GM18508 (cell line): ENCODE measurements at regions not wholly inside any gene's neighbourhood (a gene's known extent, or its start where the extent isn't known, plus 50 kb on each side); places are given as distances from the start of the nearest gene placed in this dataset.

Experiments used
- ATAC-seq: cut with Tn5 transposase; IDR thresholded peaks from one replicate; pipeline ENCODE4 v1.9.1; 2021; ENCODE audit warnings: moderate number of reproducible peaks; ENCODE audit not compliant: insufficient read depth, unreplicated experiment

DNA sequence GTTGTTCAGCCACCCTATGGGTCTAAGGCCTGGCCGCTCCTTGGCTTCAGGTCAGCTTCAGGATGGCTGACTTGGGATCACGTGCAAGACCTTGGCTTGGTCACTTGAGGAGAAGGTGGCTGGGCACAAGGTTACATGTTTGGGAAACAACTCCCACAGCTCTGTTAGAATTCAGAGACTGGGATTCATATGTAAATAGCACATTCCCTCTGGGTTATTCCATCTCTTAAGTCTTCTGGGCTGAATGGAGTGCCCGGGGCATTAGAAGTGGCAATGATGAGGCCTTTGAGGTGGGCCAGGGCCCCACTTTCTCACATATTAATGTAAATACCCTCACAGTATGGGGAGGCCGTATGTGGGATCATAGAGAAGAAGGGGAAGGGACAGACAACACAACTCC is 150.9 kb downstream of the EFNB2 start:
- no peak for ATAC-seq

DNA sequence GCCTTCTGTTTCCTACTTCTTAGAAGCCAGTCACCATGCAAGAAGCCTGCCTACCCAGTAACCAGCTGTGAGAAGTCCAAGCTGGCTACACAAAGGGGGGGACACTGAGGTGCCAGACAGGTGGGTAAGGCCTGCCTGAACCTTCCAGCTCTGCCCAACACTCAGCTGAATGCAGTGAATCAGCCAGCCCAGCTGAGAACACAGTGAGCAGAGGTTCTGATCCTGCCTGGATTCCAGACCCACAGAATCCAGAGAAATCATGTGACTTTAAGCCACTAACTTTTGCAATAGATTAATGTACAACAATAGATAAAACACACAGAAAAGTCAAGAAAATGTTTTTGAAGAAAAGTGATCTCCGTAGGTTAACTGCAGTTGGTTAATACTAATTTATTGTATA is 151.7 kb downstream of the EFNB2 start:
- ATAC-seq, result no peak

DNA sequence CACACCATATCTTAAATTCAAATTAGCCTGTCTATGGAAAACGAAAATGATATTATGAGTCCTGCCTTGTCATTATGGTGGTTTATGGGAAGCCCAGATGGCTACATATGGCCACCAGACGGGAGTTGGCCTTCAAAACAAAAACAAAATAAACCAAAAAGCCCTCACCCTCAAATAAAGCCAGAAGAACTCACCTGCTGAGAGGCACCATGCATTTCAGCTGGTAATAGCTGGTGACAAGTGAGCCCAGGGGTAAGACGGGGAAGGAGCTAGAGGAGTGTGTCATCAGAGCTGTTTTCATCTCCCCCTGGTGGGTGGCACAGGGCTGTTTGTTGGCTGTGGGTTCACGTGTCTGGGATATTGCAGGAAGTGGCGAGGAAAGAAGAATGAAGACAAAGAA is 152.9 kb downstream of the EFNB2 start:
- ATAC-seq, result no peak

DNA sequence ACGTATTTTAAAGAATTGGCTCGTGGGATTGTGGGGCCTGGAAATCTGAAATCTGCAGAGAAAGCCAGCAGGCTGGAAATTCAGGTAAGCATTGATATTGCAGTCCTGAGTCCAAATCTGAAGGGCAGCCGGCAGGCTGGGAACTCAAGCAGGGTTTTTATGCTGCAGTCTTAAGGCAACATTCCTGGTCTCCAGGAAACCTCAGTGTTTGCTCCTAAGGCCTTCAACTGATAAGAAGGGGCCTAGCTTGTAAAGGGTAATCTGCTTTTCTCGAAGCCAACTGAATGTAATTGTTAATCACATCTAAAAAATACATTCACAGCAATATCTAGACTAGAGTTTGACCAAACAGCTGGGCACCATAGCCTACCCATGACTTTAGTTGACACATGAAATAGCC is 154.4 kb downstream of the EFNB2 start:
- ATAC-seq, result no peak

DNA sequence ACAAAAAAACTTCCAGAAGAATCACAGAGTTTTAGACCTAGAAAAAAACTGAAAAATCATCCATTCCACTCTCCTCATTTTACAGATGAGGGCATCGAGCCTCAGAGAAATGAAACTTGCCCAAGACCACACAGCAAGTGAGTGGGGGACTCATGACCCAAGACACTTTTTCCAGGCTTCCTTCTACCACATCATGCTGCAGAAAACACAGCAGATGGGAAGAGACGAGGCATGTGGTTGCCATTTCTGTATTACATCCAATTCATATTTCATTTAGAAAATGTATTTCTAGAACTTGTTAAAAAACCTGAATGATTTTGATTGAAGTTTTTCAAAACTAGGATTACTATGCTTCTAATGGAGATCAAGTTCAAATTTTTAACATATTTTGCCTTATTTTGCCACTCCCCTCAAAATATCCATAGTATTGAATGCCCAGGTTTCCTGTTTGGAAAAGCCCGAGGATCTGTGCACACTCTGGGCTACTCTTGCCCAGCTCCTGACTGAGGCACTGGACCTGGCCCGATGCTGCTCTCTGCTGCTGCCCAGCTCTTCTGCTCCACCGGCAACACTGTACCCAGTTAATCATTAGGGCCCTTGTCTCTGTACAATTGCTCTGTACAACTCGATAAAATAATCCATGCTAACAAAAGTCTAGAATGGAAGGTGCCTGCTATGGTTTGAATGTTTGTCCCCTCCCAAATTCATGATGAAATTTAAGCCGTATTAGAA is 157.4 kb downstream of the EFNB2 start:
- ATAC-seq, result no peak

DNA sequence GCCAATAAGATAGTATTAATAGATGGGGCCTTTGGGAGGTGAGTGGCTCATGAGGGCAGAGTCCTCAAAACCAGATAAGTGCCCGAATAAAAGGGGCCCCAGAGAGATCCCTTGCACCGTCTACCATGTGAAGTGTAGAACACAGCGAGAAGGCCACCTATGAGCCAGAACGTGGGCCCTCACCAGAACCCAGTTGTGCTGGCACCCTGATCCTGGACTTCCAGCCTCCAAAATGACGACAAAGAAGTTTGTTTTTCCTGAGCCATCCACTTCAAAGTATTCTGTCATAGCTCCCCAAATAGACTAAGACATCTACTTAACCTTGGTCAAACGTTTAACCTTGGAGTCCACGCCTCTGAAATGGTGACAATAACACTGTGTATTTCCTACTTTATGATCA is 158.1 kb downstream of the EFNB2 start:
- no peak for ATAC-seq

DNA sequence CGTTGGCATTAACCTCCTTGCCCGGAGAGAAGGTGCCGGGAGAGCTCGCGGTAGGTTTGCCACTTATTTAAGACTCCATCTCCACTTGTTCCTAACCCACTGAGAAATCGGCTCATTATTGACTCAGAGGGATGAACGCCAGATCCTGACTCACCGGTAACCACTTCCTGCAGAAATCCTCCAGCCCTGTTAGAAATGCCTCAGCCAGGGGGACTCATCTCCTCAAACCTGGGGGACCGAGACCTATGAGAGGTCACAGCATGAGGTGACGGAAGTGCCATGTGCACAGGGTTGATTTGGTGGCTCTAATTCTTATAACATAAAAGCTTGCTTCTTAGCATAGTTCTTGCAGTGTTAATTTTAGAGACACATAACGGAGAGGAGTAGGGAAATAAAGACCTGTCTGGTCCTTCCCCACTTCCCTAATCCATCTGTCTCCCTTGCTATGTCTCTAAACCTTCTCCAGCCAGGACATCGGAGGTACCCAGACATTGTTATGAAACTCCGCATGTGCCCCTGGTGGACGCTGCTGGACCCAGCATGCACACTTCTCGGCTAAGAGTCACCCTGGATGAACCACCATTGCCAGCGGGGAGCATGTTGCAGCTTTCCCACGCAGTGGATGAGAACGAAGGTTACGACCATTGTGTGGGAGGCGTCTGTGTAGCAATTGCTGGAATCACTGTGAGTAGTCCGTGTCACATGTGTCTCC is 158.9 kb downstream of the EFNB2 start:
- ATAC-seq, result no peak

DNA sequence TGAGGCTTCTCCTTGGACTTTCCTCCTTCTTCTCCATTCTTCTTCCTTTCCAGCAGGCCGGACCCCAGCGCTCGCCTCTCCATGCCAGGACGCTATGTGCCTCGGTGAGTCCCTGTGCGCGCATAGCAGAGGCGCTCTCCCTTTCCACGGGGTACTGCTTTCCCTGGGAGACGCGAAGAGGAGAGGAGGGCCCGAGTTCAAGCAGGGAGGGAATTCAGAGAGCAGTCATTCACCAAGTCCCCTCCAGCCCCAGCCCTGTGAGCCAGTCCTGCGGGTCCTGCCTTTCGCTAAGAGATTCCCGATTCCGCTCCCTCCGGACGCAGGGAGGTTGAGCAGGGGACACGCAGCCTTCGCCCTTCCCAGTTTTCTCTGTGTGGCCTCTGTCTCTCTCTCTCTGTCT is 160.4 kb downstream of the EFNB2 start:
- no peak for ATAC-seq

DNA sequence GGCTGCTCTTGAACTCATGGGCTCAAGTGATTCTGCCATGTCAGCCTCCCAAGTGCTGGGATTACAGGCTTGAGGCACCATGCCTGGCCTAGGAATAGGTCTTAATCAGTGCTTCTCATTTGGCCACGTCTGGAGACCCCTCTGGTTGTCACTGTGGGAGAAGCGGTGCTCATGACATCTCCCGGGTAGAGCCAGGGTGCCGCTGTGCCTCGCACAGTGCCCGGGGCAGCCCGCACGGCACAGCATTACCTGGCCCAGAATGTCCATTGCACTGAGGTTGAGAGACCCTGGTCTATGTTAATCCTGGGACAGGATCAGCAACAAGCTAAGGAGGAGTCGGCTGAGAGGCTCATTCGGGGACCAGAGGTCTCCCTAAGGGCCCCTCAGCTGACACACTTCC is 160.8 kb downstream of the EFNB2 start:
- ATAC-seq, result no peak

DNA sequence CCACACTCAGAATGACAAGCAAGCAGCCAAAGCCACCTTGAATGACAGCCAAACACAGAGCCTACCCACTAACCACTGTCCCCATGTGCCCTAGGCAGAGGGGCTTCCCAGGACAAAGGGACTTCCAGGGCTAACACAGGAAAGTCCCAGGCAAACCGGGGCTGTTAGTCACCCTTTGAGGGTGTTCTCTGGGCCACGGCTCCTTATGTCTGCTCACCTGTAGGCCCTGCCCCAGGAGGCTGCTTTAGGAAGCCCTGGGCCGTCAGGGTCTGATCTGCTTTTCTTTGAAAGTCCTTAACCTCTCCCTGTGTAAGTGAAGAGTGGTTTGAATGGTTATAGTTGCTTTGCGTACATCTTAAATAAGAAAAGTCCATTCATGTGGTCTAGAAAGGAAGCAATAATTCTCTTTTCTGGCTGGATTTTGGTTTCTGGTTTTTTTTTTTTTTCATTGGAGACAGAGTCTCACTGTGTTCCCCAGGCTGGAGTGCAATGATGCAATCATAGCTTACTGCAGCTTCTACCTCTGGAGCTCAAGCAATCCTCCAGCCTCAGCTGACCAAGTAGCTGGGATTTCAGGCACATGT is 161.4 kb downstream of the EFNB2 start:
- peak; percentile 81 for ATAC-seq

DNA sequence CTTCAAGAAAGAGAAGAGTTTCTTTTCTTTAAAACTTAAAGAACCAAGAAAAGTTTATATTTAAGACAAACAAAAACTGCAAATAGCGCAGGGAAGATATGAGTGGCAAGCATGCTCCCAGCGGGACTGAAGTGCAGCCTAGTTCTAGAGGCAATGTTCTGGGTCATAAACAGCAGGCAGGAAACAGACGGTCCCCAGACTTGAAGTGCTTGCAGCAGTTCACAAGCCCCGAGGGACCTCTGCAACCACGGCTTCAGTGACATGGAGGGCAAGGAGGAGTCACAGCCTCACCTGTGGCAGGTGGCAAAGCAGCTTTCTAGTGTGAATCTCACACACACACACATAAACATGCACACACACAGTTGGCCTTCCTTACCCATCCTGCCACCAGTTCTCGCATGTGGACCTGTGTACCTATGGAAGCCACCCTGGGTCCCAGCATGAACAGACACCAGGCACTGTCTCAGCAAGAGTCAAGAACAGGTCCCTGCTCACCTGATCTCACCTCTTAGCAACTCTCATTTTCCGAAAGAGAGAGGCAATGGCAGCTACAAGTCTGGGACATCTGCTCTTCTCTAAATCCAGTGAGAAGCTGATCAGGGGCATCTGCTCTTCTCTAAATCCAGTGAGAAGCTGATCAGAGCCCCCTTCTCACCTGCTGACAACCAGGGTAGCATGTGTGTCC is 162.0 kb downstream of the EFNB2 start:
- peak; percentile 41 for ATAC-seq

DNA sequence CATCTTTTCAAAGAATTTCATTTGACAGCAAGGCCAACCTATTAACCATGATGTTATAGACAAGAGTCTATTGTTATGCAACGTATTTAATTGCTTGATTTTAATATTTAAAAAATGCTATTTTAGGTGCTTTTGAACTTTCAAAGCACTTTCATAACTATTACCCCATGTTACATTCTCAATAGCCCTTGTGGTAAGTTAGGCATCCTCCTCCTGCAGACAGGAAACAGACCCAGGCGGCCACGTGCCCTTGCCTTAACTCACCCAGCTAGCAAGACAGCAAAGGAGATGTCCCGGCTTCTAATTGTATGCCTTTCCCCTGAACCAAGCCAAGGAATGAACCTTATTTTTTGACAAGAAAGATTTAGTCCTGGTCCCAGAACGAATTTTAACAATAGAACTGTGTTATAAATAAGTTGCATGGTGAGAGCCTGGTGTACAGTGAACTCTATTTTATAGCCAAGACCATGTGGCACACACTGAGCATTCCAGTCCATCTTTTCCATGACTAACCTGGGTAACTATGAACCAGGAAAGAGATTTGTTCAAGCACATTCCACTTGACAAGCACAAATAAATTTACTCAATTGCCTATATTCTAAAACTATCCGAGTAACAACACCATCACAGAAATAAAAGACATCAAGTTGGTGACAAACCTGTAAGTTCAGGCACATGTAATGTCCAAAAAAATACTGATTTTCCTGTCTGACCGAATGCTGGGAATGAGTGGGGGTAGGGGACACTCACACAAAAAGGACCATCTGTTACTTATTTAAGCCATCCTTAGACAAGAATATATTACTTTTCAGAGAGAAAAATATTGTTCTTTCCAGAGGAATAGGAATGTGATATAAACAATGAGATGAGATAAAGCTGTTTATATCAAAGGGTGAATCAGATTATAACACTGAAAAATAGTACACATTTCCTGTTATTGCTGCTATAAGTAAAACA is 163.0 kb downstream of the EFNB2 start:
- ATAC-seq, result no peak

DNA sequence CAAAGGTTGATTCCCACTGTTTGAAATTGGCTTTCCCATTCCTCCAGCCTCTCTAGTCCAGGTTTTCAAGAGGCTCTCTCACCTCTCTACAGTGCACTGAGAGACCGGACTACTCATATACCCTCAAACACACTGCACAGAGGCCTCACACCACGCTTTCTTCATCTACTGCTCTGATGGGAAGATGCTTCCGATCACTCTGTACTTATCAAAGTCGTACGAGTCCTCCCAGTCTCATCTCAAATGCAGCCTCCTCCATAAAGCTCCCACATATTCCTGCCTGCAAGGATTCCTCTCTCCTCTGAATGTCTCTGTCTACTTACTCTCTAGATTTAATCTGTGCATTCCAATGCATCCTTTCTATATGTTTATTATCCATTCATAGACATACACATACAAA is 164.4 kb downstream of the EFNB2 start:
- ATAC-seq, result no peak

DNA sequence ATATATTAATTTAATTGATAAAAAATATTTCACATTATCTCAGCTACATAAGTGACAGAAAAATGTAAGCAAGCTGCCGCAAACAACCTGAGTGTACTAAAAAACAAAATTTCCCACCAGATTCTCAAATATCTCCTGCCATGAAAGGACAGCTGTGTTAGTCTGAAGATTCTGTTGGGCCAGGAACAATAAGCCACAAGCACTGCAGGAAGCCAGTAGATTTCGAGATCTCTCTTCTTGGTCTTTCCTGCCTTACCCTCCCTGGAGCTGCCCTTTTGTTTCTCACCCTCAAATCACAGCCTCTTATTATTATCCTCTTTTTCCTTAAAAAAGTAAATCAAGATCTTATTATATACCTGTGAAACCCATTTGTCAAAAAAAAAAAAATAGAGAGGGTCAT is 165.6 kb downstream of the EFNB2 start:
- no peak for ATAC-seq

DNA sequence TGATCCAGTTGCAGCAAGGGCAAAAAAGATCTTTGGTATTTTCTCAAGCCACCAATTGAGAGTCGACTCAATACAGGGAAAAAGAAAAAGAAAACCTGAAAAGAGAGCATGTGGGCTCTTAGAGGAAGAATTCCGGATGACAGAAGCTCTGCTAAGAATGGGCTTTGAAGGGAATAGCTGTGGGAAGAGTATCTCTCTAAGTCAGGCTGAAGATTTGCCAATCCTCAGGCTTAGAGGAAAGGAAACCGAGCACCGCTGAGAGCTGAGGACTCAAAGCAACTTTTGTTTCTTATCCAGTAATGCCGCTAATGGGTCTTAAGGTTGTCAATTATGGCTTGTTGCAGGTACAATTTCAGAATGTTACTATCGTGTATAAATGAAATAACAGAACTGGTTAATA is 166.4 kb downstream of the EFNB2 start:
- no peak for ATAC-seq

DNA sequence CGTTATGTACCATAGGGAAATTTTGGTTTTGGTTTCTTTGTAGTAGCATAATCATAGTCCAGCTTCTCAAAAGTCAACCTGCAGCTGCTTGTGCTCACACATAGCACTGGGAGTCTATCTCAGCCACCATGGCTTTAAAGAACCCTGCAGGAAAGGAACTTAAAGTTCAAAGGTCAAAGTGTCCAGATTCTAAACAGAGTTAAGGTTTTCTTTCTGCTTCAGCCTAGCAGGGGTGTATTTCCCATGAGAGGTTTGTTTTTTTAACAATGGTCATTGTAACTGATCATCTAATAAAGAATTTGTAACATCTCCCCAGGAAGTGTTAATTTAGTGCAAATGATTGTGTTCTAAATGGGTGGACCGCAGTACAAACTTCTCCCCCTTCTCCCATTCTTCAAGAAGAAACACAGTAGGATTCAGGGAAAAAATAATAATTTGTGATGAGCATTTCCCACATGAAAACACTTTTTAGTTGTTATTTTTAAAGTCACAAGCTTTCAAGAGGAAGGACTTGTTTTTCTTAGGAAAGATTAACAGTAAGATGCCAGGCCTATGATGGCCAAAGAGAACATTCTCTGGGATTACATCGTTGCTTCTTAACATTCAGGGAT is 168.0 kb downstream of the EFNB2 start:
- no peak for ATAC-seq

DNA sequence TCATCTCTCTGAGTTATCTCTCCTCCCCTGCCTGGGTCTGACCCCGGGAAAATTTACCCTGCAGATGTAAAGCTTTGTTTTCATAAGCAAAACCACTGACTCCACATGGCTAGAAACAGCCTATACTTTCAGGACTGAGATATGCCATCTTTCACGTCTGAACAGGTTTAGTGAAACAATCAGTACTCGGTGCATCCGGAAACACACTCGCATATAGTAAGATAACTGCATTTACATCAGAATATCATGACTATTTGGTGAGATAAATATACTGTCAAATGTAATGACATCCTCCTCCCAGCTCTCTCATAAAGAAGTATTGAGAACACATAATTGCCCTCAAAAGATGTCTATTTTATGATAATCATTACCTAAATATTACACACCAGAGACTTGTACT is 172.8 kb downstream of the EFNB2 start:
- ATAC-seq, result no peak

DNA sequence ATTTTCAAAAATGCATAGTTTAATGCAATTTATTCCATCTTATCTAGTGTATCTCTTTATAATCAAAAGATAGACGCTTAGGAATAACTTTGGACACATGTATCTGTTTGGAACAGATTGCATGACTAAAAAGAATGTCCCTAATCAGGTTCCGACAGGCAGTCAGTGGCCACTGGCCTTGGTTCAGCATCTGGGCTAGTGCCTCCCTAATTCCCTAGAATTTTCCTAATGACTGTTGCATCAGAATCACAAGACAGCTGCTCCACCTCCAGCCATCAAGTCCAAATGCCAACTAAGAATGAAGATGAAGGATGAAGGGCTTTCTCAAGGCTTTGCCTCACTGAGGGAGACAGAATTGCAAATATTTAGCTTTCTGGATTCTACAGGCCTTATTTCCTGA is 173.8 kb downstream of the EFNB2 start:
- no peak for ATAC-seq

DNA sequence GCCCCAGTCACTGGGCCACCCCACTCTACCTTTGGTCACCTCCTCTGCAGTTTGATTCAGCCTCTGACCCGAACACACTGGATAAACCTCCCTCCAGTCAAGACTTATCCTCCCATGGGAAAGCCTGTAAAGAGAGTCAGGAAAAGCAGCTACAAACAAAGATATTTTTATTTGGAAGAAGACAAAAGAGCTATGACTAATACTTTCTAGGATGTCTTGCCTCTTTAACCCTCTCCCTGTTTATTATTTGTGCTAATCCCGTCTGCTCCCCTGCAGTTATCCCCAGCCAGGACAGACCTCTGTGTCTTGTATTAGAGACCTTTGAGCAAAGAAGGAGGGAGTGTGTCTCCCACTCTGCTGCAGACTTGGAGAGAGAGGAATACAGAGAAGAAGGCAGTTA is 178.3 kb downstream of the EFNB2 start:
- ATAC-seq, result no peak

DNA sequence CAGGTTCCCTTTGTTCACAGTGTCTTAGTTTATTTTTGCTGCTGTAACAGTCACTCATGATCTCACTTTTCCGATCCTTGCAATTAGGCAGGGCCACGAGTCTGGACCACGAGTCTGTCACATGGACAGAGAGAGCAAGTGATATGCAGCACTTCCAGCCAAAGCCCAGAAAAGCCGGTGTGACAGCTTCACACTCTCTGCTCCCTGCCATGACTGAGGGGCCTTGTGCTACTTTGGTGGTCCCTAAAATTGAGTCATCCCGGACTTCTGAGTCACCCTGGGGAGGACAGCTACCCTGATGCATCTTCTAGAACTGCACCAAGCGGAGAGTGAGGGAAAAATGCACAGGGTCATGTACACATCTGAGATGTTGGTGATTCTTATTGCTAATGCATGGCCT is 179.6 kb downstream of the EFNB2 start:
- ATAC-seq, result no peak
